OCI-LY3 (cell line): ENCODE measurements at regions not wholly inside any gene's neighbourhood (a gene's known extent, or its start where the extent isn't known, plus 50 kb on each side); places are given as distances from the start of the nearest gene placed in this dataset.

Experiments used
- H2AFZ ChIP-seq: fragments of 200-600, 300-600 bp; shearing (Covaris generic); 2 replicates; pipeline ENCODE4 v1.6.0; 2014; ENCODE audit warnings: antibody characterized with exemption, low read depth, low read length
- H3K27ac ChIP-seq: fragments of 200-600, 300-600 bp; sonication (generic); 2 replicates; pipeline ENCODE4 v1.5.1; 2014; ENCODE audit warnings: mild to moderate bottlenecking, low read length, moderate library complexity, mixed read lengths
- H3K27me3 ChIP-seq: fragments of 200-600, 300-600 bp; sonication (generic); 2 replicates; pipeline ENCODE4 v1.6.1; 2014; ENCODE audit warnings: low read depth, low read length, mixed read lengths
- H3K36me3 ChIP-seq: fragments of 200-600, 300-600 bp; sonication (generic); replicated peaks from 2 replicates; pipeline ENCODE3; 2014; ENCODE audit warnings: low read depth, low read length, mixed read lengths
- H3K4me1 ChIP-seq: fragments of 300-600, 200-600 bp; sonication (generic); 2 replicates; pipeline ENCODE4 v1.6.1; 2014; ENCODE audit warnings: low read length, mixed read lengths
- H3K4me2 ChIP-seq: fragments of 200-600, 300-600 bp; sonication (generic); 2 replicates; pipeline ENCODE4 v1.6.1; 2014; ENCODE audit warnings: low read length, mixed read lengths
- H3K4me3 ChIP-seq: fragments of 300-600, 200-600 bp; sonication (generic); 2 replicates; pipeline ENCODE4 v1.5.1; 2014; ENCODE audit warnings: antibody characterized with exemption, mild to moderate bottlenecking, low read length, moderate library complexity
- H3K79me2 ChIP-seq: fragments of 300-600, 200-600 bp; shearing (Covaris generic); 2 replicates; pipeline ENCODE4 v1.6.1; 2014; ENCODE audit warnings: mild to moderate bottlenecking, low read length, mixed read lengths
- H3K9ac ChIP-seq: fragments of 300-600, 200-600 bp; shearing (Covaris generic); 2 replicates; pipeline ENCODE4 v1.6.0; 2014; ENCODE audit warnings: mild to moderate bottlenecking, low read length, moderate library complexity
- H3K9me3 ChIP-seq: fragments of 200-600, 300-600 bp; shearing (Covaris generic); 2 replicates; pipeline ENCODE4 v1.6.1; 2014; ENCODE audit warnings: low read length, mixed read lengths; ENCODE audit not compliant: insufficient read depth
- H4K20me1 ChIP-seq: fragments of 200-600, 300-600 bp; sonication (generic); 2 replicates; pipeline ENCODE4 v1.6.1; 2016; ENCODE audit warnings: low read length, mixed read lengths; ENCODE audit not compliant: insufficient read depth
- EZH2phosphoT487 ChIP-seq: fragments of 200-600 bp; shearing (Covaris generic); IDR thresholded peaks from 2 replicates; pipeline ENCODE4 v1.6.1; 2018; ENCODE audit warnings: antibody characterized with exemption, mixed run types, low read depth
- TF ChIP-seq, protein P1 (sequence below): fragments of 200-600, 300-600 bp; sonication (generic); IDR thresholded peaks from 2 replicates; pipeline ENCODE4 v1.5.1; 2014; ENCODE audit warnings: antibody characterized with exemption, low read length, low read depth

DNA sequence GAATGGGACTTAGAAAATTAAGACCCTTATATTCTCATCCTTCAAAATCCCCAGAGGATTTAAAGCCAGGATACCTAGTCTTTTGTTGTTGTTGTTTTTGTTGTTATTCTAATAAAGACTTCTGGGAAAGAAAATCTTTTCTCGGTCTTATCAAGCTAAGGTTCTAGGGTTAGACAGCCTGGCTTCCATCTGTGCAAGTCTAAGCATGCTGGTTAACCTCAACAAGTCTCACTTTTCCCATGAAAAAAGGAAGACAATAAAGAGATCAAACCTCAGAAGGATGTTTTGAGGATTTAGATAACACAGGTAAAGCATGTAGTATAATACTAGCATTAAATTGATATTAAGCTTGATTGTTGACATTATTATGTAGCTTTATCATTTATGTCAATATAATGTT, 486.4 kb upstream of the SOX9 start:
- Histone ChIP-seq H3K4me3 (no peak overlapping the region), H3K79me2 (no peaks in the 10 kb centered on the region), H2AFZ (no peak overlapping the region), H3K27ac (no peak overlapping the region), H3K4me1 (no peaks in the 10 kb centered on the region), H4K20me1 (no peaks in the 10 kb centered on the region), H3K27me3 (no peaks in the 10 kb centered on the region), H3K4me2 (no peak overlapping the region), H3K9ac (no peak overlapping the region), H3K36me3 (no peaks in the 10 kb centered on the region), H3K9me3 (no peaks in the 10 kb centered on the region)
- no peak for TF ChIP-seq EZH2phosphoT487
- TF ChIP-seq, protein P1, sequence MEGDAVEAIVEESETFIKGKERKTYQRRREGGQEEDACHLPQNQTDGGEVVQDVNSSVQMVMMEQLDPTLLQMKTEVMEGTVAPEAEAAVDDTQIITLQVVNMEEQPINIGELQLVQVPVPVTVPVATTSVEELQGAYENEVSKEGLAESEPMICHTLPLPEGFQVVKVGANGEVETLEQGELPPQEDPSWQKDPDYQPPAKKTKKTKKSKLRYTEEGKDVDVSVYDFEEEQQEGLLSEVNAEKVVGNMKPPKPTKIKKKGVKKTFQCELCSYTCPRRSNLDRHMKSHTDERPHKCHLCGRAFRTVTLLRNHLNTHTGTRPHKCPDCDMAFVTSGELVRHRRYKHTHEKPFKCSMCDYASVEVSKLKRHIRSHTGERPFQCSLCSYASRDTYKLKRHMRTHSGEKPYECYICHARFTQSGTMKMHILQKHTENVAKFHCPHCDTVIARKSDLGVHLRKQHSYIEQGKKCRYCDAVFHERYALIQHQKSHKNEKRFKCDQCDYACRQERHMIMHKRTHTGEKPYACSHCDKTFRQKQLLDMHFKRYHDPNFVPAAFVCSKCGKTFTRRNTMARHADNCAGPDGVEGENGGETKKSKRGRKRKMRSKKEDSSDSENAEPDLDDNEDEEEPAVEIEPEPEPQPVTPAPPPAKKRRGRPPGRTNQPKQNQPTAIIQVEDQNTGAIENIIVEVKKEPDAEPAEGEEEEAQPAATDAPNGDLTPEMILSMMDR = no peak

DNA sequence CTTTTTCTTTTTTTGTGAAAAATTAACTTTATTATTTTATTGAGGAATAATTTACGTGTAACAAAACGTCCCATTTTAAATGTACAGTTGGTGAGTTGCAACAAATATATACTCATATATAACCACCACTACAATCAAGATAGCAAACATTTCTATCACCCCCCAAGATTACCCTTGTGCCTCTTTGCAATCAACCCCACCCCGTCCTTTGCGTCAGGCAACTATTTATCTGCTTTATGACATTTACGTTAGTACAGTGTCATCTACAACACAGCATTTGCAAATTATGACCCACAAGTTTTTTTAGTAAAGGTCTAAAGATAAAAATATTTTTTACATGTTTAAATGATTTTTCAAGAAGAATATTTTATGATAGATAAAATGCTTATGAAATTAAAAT, 485.6 kb upstream of the SOX9 start:
- TF ChIP-seq EZH2phosphoT487 = no peak
- TF ChIP-seq, protein P1 = no peak
- Histone ChIP-seq H2AFZ (no peak overlapping the region), H3K27ac (no peak overlapping the region), H3K9me3 (no peaks in the 10 kb centered on the region), H3K4me3 (no peak overlapping the region), H3K36me3 (no peaks in the 10 kb centered on the region), H3K79me2 (no peaks in the 10 kb centered on the region), H3K4me2 (no peak overlapping the region), H4K20me1 (no peaks in the 10 kb centered on the region), H3K9ac (no peak overlapping the region), H3K27me3 (no peaks in the 10 kb centered on the region), H3K4me1 (no peaks in the 10 kb centered on the region)

DNA sequence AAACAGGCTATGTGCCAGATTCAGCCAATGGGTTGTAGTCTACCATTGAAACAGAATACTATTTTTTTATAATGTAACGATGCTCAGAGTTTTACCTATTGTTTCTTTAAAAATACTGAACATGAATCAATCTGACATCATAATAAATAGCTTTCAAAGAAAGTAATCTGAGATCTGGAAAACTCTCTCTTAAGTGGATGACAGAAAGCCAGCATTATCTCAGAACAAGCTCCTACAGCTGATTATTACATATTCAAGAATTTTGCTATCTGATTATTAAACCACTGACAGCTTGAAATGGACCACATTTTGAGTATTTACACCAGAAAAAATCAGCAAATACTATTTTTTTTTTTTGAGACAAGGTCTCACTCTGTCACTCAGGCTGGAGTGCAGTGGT, 484.2 kb upstream of the SOX9 start:
- Histone ChIP-seq H4K20me1 (no peaks in the 10 kb centered on the region), H2AFZ (no peak overlapping the region), H3K27ac (no peak overlapping the region), H3K27me3 (no peaks in the 10 kb centered on the region), H3K9ac (no peak overlapping the region), H3K4me3 (no peak overlapping the region), H3K4me2 (no peak overlapping the region), H3K79me2 (no peaks in the 10 kb centered on the region), H3K36me3 (no peaks in the 10 kb centered on the region), H3K4me1 (no peaks in the 10 kb centered on the region), H3K9me3 (no peaks in the 10 kb centered on the region)
- TF ChIP-seq, protein P1 = no peak
- no peak for TF ChIP-seq EZH2phosphoT487

DNA sequence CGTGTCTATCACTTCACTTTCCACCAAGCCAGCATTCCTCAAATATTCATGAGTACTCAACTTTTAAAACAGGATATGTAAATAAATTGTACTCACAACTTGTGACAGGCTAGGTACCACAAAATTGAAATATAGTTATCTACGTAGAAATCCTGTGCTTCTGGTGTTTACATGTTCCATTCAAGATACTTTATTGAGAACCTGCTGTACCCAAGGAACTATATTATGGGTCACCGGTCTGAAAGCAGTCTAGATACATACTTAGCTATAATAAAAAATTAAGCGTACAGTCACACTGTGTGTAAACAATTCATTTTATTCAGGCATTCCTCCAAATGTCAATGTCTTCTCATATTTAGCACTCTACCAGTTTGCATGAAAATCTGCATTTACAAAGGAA, 482.2 kb upstream of the SOX9 start:
- Histone ChIP-seq H3K27ac (no peak overlapping the region), H3K4me3 (no peak overlapping the region), H3K4me2 (no peak overlapping the region)

More for the DNA sequence above, 482.2 kb upstream of the SOX9 start:
- Histone ChIP-seq H3K79me2 (no peaks in the 10 kb centered on the region), H3K4me1 (no peaks in the 10 kb centered on the region), H4K20me1 (no peaks in the 10 kb centered on the region), H3K27me3 (no peaks in the 10 kb centered on the region), H3K9me3 (no peaks in the 10 kb centered on the region), H2AFZ (no peak overlapping the region), H3K36me3 (no peaks in the 10 kb centered on the region), H3K9ac (no peak overlapping the region)
- TF ChIP-seq, protein P1 = no peak
- no peak for TF ChIP-seq EZH2phosphoT487
